Esophagus squamous epithelium (tissue), 4 donors: ENCODE measurements at regions not wholly inside any gene's neighbourhood (a gene's known extent, or its start where the extent isn't known, plus 50 kb on each side); places are given as distances from the start of the nearest gene placed in this dataset.

Source experiments
- POLR2A ChIP-seq, 4 donors: fragments of 450-650 bp; IDR thresholded peaks; one replicate each; pipeline ENCODE4 v1.6.1; 2017; ENCODE audit warnings: antibody characterized with exemption in 4 of 4, mild to moderate bottlenecking in 4 of 4, moderate library complexity in 3 of 4
- TF ChIP-seq, protein P1 (sequence below), 6 experiments: fragments of 450-650 bp in 4 of 6; fragments of 200-600 bp in 2 of 6; sonication (generic) in 2 of 6; IDR thresholded peaks; one replicate each; pipeline ENCODE4 v1.5.1; 2016 to 2019; ENCODE audit warnings: antibody characterized with exemption in 6 of 6, mild to moderate bottlenecking in 4 of 6, moderate library complexity in 4 of 6

DNA sequence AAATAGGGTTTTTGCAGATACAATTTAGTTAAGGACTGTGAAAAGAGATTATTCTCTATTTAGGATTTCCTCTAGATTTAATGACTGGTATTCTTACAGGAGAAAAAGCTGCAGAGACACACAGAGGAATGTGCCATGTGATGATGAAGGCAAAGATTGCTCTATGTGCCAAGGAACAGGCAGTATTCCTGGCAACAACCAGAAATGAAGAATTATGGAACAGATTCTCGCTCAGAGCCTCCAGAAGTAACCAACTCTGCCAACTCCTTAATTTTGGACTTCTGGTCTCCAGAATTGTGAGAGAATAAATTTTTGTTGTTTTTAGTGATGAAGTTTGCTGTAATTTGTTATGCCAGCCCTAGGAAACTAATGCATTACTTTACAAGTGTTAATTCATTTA, 307.6 kb upstream of the SEMA3A start:
- TF ChIP-seq, protein P1, sequence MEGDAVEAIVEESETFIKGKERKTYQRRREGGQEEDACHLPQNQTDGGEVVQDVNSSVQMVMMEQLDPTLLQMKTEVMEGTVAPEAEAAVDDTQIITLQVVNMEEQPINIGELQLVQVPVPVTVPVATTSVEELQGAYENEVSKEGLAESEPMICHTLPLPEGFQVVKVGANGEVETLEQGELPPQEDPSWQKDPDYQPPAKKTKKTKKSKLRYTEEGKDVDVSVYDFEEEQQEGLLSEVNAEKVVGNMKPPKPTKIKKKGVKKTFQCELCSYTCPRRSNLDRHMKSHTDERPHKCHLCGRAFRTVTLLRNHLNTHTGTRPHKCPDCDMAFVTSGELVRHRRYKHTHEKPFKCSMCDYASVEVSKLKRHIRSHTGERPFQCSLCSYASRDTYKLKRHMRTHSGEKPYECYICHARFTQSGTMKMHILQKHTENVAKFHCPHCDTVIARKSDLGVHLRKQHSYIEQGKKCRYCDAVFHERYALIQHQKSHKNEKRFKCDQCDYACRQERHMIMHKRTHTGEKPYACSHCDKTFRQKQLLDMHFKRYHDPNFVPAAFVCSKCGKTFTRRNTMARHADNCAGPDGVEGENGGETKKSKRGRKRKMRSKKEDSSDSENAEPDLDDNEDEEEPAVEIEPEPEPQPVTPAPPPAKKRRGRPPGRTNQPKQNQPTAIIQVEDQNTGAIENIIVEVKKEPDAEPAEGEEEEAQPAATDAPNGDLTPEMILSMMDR (IDR thresholded peaks at IDR 0.05) = no peak
- TF ChIP-seq POLR2A (IDR thresholded peaks at IDR 0.05) = no peak
